ENCODE measurements at regions not wholly inside any gene's neighbourhood (a gene's known extent, or its start where the extent isn't known, plus 50 kb on each side); places are given as distances from the start of the nearest gene placed in this dataset.
A peak's percentile ranks its signal among the peaks of the same experiment; 100 is the strongest.
"Not testable (repeated sequence)": the region's sequence is repeated elsewhere in the genome, so short reads cannot be mapped to it uniquely, and the experiment has no call there.

GRCh38 chr6:14880677-14881076, 365.2 kb upstream of the JARID2 start:
- DNase-seq (ENCODE audit: low spot score) (no peak), ATAC-seq (no peak)

- no peak for ATAC-seq
Measured at GRCh38 chr6:14881398-14881797, 364.5 kb upstream of the JARID2 start.

GRCh38 chr6:14882394-14883026, 363.4 kb upstream of the JARID2 start:
- no peak for ATAC-seq
- DNase-seq (ENCODE audit: low spot score), result no peak

More at GRCh38 chr6:14881398-14881797, 364.5 kb upstream of the JARID2 start:
- no peak for DNase-seq (ENCODE audit: low spot score)

- DNase-seq (ENCODE audit: low spot score) (no peak), ATAC-seq (no peak)
Measured at GRCh38 chr6:14883921-14884320, 361.9 kb upstream of the JARID2 start.

- DNase-seq (ENCODE audit: low spot score), result no peak
- peak; percentile 15 for ATAC-seq
Measured at GRCh38 chr6:14885498-14885897, 360.4 kb upstream of the JARID2 start.

- no peak for ATAC-seq
- no peak for DNase-seq (ENCODE audit: low spot score)
Measured at GRCh38 chr6:14887181-14887580, 358.7 kb upstream of the JARID2 start.

GRCh38 chr6:14887986-14888574, 357.8 kb upstream of the JARID2 start:
- ATAC-seq, result no peak
- DNase-seq (ENCODE audit: low spot score), result no peak

GRCh38 chr6:14888575-14889000, 357.3 kb upstream of the JARID2 start:
- ATAC-seq, result peak; percentile 48
- no peak for DNase-seq (ENCODE audit: low spot score)

GRCh38 chr6:14889188-14889587, 356.7 kb upstream of the JARID2 start:
- ATAC-seq, result peak; percentile 55
- DNase-seq (ENCODE audit: low spot score), result no peak

GRCh38 chr6:14889611-14890593, 356.0 kb upstream of the JARID2 start:
- peak; percentile 54 for ATAC-seq
- DNase-seq (ENCODE audit: low spot score), result no peak

- ATAC-seq, result not testable (repeated sequence)
Measured at GRCh38 chr6:14891820-14892375, 354.0 kb upstream of the JARID2 start.

GRCh38 chr6:14894105-14894504, 351.8 kb upstream of the JARID2 start:
- peak; percentile 66 for ATAC-seq
- DNase-seq (ENCODE audit: low spot score), result no peak

More at GRCh38 chr6:14891820-14892375, 354.0 kb upstream of the JARID2 start:
- not testable (repeated sequence) for DNase-seq (ENCODE audit: low spot score)

- DNase-seq (ENCODE audit: low spot score) (no peak), ATAC-seq (no peak)
Measured at GRCh38 chr6:14896475-14896874, 349.4 kb upstream of the JARID2 start.

GRCh38 chr6:14897831-14898230, 348.0 kb upstream of the JARID2 start:
- ATAC-seq, result no peak
- DNase-seq (ENCODE audit: low spot score), result no peak

GRCh38 chr6:14899441-14899840, 346.4 kb upstream of the JARID2 start:
- ATAC-seq, result not testable (repeated sequence)

GRCh38 chr6:14900919-14901318, 344.9 kb upstream of the JARID2 start:
- no peak for DNase-seq (ENCODE audit: low spot score)
- ATAC-seq, result no peak

More at GRCh38 chr6:14899441-14899840, 346.4 kb upstream of the JARID2 start:
- DNase-seq (ENCODE audit: low spot score), result not testable (repeated sequence)

- DNase-seq (ENCODE audit: low spot score) (no peak), ATAC-seq (no peak)
Measured at GRCh38 chr6:14903176-14904038, 342.5 kb upstream of the JARID2 start.

GRCh38 chr6:14905201-14905600, 340.7 kb upstream of the JARID2 start:
- ATAC-seq, result no peak
- DNase-seq (ENCODE audit: low spot score), result no peak

- DNase-seq (ENCODE audit: low spot score), result no peak
- ATAC-seq, result no peak
Measured at GRCh38 chr6:14906621-14907020, 339.2 kb upstream of the JARID2 start.
